ENCODE measurements at regions not wholly inside any gene's neighbourhood (a gene's known extent, or its start where the extent isn't known, plus 50 kb on each side); places are given as distances from the start of the nearest gene placed in this dataset.

GRCh38 chr2:56444339-56444738 is 260.5 kb downstream of the CCDC85A start:
- peak; percentile 17 to 39 for DNase-seq

DNA sequence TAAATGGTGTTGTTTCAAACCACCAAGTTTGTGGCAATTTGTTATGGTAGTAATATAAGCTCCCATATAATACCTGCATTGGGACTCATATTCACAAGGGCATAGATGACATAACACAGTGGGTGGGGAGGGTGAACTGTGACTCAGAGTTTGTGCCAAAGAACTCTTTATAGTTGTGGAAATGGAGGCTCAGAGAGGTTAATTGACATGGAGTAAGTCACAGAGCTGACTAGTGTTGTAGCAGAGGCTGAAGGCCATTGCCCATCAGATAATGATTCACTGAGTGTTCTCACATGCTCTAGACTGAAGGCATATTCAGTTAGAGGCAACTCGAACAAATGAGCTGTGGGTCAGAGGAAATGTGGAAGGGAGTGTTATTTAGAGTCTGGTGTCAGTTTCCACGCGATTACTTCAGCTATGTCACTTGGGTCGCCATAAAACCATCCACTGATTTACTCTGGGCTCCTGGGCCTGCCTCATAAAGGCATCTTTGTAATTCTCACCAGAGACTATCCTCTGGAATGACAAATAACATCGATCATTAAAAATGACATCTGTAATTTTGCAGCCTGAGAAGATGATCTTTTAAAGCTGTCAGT is 264.7 kb downstream of the CCDC85A start:
- DNase-seq = no peak

DNA sequence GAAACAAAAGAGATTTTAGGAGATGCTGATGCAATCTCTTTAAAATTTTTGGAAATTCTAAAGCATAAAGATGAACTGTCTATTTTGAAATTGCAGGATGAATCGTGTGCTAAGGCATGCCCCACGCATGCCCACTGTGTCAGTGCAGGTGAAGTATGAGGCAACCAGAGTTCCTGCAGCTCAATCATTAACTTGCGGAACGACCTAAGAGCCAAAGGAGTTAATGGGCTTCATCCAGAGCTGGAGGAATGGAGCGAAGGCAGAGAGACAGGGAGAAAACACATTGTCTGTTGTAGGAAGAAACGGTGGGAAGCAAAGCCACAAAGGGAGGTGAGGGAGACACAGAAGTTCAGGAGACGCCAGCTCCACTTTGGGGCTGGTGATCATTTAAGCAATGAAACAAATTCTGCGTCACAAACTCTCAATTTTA is 265.2 kb downstream of the CCDC85A start:
- peak; percentile 35 to 61 for DNase-seq

DNA sequence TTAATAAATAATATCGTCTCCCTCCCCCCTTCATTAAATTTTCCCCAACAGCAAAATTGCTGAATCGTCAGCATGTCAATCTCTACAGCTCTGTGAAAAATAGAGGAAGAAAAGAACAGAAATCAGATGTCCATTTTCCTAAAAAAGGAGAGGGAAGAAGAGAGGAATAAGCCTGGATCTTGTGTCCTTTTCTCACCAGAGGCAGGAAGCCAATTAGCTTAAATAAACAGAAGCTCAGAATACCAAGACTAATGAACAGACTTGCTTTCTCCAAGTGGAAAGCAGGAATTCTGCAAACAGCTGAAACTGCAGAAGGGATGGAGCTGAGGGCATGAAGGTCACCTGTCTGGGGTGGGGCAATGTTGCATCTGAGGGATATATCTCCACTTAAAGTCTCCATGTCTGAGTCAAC is 265.7 kb downstream of the CCDC85A start:
- no peak for DNase-seq

DNA sequence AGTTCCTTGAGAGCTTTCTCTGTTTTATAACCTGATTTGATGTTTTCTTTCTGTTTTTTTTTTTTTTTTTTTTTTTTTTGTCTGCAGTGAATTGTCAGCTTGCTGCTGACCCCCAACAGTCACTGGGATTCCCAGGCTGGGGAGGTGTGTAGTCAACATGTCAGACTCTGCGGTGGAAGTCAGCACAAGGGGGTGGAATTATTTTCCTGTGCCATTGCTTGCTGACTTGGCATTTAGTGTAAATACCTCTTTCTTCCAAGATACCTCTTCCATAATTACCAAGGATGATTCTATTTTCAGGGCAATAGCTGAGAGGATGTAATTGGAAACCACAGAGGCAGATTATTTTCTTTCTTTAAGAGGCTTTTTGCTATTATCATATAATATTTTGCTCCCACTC is 266.3 kb downstream of the CCDC85A start:
- DNase-seq = no peak

- no peak for DNase-seq
These were observed 267.0 kb downstream of the CCDC85A start for GRCh38 chr2:56450772-56451171.

DNA sequence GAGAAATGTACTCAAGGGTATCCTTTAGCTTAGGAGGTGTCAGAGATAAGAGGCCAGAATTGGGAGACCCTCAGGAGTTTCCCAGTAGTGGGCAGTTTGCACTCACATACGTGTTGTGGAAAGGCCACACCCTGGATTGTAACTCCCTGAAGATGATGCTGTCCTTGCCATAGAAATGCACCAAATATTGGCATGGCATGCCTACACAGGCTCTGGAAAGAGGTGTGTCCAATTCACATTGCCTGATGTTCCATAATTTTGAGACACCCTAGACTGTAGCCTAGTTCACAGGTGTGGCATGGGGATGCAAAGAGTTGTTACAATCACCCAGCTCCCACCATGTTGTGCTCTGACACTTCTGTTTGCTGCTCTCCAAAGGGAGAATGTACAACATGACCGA is 271.9 kb downstream of the CCDC85A start:
- DNase-seq = no peak

GRCh38 chr2:56456791-56457190 is 273.0 kb downstream of the CCDC85A start:
- no peak for DNase-seq

- no peak for DNase-seq
These were observed 276.7 kb downstream of the CCDC85A start for GRCh38 chr2:56460508-56460907.

DNA sequence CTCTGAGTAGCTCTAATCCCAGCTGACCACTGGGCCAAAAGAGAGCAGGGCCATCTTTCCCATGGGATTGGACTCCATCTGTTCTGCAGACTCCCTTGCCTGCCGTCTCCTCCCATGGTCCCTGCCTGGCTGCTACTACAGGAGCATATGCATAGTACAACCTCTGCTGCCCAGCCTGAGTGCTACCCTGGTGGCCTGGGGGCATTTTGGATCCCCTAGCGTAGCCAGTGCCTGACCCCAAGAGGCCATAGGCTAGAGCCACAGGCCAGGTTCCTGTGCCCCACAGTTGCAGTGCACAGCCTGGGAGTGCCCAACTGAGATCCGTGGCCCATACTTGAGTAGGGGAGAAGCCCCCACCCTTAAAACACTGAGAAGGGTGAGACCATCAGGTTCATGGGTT is 280.3 kb downstream of the CCDC85A start:
- DNase-seq = no peak

- no peak for DNase-seq
These were observed 280.8 kb downstream of the CCDC85A start for GRCh38 chr2:56464613-56465012.

- DNase-seq = no peak
These were observed 281.7 kb downstream of the CCDC85A start for GRCh38 chr2:56465491-56465890.

GRCh38 chr2:56473524-56473923 is 289.7 kb downstream of the CCDC85A start:
- DNase-seq = no peak

DNA sequence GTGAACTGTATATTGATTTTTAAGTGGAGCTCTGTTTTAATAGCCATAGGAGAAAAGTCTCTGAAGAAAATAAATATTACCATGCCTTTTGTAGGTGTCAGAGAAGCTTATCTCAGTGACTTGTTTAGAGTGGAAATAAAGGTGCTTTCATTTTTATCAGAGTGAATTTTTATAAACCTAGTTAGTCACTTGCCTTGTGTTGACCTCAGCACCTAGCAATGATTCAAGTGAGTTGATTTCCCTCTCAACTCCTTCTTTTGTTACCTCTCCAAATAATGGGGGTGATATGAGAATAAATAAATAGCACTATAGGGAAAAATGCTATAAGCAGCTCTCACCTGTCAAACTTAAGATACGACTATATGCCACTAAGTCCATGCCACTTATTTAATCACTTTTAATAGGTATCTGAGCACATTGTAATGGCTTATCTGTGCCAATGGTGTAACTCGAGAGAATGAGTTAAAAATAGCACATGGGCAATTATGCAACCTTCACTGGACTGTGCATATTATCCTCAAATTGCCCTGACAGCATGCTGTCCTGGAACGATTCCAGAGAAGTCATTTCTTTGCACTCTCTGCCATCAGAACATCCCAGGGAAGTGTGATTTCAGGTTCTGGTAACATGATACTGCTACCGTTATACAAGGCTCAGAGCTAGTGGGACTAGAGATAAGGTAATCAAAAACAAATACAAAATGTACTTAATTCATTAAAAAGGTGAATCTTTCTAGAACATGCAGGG is 290.8 kb downstream of the CCDC85A start:
- no peak for DNase-seq

GRCh38 chr2:56475191-56475590 is 291.4 kb downstream of the CCDC85A start:
- DNase-seq = no peak

GRCh38 chr2:56476509-56477071 is 292.8 kb downstream of the CCDC85A start:
- no peak for DNase-seq

DNA sequence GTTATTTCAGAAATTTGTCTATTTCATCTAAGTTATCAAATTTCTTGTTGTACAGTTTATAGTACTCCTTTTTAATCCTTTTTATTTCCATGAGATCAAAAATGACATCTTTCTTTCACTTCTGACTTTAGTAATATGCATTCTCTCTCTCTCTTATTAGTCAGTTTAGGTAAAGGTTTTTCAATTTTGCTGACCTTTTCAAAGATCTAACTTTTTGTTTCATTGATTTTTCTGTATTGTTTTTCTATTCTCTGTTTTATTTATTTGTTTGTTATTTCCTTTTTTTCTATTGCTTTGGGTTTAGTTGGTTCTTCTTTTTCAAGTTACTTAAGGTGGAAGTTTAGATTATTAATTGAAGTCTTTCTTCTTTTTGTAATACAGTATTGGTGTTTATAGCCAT is 294.2 kb downstream of the CCDC85A start:
- no peak for DNase-seq

- no peak for DNase-seq
These were observed 299.3 kb downstream of the CCDC85A start for GRCh38 chr2:56483081-56483480.

DNA sequence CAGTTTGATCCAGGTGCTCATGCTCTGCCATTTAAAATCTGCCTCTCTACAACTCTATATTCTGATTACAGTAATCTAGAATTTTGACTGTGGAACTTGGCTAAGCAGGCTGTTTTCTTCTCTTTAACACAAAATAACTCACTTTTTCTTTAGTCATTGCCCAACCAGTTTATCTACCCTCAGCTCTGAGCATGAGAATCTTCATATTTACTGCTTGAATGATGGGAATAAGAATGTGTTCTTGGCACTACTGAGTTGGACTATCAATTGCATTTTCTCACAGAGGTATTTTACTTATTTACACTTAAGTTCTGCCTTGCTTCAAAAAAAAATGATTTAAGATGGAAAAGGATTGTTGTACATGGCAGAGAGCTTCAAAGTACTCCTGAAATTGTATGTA is 301.1 kb downstream of the CCDC85A start:
- no peak for DNase-seq

DNA sequence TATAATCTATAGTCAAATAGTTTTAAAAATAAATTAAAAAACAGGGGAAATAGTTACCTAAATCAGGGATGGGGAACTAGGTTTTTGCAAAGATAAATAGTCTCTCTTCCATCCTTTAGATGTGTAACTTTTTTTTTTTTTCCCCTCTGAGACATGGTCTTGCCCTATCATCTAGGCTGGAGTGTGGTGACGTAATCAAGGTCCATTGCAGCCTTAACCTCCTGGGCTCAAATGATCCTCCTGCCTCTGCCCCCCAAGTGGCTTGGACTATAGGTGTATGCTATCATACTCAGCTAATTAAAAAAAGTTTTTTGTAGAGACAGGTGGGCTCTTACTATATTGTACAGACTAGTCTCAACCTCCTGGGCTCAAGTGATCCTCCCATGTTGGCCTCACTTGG is 316.5 kb downstream of the CCDC85A start:
- no peak for DNase-seq

DNA sequence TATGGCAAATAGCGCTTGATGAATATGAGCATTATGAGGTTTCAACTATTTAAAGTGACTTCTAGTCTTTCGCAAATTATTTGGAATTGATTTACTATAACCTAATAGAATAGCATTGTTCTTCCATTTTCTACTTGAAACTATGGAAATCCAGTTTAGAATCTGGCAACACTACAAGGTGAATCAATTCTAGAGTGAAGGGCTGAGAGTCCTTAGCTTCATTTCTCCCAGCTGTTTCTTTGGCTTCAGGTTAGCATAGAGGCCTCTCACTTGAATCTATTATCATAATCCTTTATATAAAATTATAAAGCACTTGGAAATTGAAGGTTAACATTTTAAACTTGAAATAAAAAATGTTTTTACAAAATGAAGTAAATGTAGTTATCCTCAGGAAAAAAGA is 318.8 kb downstream of the CCDC85A start:
- no peak for DNase-seq

DNA sequence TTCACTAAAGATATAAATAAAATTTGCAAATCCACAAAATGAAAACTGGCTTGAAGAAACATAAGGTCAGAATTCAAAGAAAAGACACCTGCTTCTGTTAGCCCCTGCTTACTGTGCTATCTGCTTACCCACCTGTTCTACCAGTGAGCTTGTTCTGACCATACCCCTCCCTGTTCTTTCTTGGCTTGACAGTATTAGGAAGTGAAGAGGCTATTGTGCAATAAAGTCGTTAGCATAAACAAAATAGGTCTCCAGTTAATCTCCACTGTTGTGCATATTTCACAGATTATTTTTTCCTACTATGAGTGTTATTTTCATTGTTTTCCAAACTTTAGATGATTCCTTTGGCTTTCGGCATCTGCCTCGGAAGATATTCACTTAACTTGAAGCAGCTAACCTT is 322.1 kb downstream of the CCDC85A start:
- no peak for DNase-seq

DNA sequence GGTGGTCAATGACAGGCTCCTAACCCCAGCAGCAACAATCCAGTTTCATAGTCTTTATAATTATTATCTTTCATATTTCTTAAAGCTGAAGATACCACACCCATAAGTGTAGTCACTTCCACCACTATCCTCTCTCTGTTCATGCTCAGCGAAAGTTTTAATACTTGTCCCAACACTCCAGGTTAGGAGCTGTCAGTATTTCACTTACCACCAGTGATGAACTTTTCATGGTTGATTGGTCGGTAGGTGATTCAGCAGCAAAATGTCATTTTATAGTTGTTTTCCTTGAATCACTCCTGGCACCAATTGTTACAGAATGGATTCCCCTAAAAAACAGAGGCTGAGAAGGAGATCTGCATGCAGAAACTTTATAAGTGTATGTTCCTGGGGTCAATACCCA is 324.9 kb downstream of the CCDC85A start:
- DNase-seq = no peak

DNA sequence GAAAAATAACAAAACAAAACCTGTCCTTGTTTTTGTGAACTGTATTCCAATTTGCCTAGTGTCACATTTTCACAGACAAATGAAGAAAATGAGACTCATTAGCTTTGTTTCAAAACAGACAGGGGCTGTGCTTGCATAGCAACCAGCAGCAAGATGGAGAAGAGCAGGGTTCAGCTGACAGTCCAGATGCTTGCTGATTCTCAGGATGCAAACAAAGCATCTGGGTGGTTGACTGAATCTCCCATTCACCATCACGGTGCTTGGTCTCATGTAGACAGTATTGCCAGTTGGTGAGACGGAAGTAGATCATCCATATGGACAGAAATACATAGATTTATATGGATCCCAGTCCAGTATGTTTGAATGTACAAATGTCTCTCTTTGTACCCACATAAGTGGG is 326.8 kb downstream of the CCDC85A start:
- no peak for DNase-seq
